Astrocyte of the hippocampus (primary cell): ENCODE measurements at regions not wholly inside any gene's neighbourhood (a gene's known extent, or its start where the extent isn't known, plus 50 kb on each side); places are given as distances from the start of the nearest gene placed in this dataset.

Source experiments
- DNase-seq: peaks from one replicate; pipeline ENCODE4 v3.0.0; 2011; ENCODE audit warnings: low read depth, low spot score

- DNase-seq, result no peak
These were observed 384.8 kb upstream of the PKDCC start for GRCh38 chr2:41663056-41663455.

DNA sequence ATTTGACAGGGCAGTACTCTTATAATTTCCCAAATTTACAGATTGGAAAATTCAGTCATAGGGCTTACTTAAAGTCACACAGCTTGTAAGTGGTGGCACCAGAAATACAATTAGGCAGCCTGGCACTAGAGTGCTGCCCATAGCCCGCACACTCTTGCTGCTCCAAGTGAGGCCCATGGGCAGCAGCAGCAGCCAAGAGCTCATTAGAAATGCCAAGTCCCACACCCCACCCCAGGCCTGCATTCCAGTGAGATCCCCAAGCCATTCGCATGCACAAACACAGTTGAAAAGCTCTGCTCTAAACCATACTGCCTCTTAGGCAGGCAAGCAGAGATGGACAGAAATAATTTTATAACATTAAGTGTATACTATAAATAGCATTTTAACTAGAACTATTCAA lies 379.3 kb upstream of the PKDCC start:
- DNase-seq, result peak; percentile 7

DNA sequence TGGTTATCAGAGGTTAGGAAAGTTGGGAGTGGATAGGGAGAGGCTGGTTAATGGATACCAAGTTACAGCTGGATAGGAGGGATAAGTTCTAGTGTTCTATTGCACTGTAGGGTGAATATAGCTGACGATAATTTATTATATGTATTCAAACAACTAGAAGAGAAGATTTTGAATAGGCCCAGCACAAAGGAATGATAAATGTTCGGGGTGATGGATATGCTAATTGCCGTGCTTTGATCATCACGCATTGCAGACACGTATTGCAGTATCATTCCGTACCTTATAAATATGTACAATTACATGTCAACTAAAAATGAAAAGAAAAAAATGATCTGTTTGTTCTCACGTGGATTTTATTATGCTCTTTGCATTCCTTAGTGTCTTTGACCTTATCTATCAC lies 369.2 kb upstream of the PKDCC start:
- DNase-seq, result no peak

- DNase-seq, result no peak
These were observed 361.7 kb upstream of the PKDCC start for GRCh38 chr2:41686156-41686555.

DNA sequence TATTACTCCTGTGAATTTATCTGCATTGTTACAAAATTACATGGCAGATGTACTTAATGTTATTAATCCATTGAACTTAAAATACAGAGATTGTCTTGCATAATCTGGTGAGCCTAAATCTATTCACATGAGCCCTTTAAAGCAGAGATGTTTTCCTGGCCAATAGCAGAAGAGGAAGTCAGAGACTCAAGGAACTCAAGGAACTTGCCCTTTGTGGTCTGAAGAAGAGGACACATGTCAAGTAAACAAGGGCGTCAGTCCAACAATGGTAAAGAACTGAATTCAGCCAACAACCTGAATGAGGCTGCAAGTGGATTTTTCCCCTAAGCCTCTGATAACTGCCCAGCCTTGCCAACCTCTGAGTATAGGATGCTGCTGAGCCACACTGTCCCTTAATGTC lies 356.3 kb upstream of the PKDCC start:
- no peak for DNase-seq

- no peak for DNase-seq
These were observed 353.2 kb upstream of the PKDCC start for GRCh38 chr2:41694536-41695049.

DNA sequence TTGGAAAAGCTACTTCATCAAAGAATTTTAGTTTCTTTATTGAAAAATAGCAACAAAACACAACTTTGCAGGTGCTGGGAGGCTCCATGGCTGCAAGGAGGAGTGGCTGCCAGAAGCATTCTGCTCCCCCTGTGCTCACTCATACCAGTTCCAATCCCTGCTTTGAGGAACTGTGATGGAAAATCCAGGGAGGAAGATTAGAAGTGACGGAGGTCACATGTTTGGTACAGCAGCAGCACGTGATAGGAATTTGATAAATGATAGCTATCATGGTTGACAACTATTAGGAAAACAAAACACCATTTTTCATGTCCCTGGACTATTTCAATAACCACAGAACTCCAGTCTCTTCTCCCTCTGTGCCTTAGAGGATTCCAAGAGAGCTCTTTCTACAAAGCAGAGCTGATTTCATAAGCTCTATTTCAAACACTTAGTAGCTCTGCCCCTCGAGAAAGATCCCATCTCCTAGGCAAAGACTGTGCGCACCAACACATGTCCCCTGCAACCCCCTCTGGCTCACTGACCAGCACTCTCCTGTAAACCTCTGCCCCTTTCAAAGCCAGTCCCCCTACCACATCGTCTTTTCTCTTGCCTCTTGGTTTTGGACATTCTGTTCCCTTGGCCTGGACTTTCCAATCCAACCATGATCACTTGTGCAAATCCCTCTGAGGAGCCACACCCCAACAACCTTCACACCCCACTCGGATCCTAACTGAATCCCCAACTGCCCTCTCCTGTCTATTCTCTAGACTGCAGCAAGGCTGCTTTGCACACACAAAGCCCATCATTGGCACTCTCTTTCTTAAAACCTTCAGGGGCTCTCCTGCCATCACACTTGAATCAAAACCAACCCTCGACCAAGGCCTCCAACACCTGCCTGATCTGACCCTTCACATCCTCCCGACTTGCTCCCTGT lies 352.4 kb upstream of the PKDCC start:
- no peak for DNase-seq

- no peak for DNase-seq
These were observed 350.4 kb upstream of the PKDCC start for GRCh38 chr2:41697389-41697788.

GRCh38 chr2:41698678-41699422 lies 349.0 kb upstream of the PKDCC start:
- peak; percentile 49 for DNase-seq

- DNase-seq, result no peak
These were observed 346.6 kb upstream of the PKDCC start for GRCh38 chr2:41701231-41701630.

- DNase-seq, result no peak
These were observed 344.7 kb upstream of the PKDCC start for GRCh38 chr2:41703123-41703522.

DNA sequence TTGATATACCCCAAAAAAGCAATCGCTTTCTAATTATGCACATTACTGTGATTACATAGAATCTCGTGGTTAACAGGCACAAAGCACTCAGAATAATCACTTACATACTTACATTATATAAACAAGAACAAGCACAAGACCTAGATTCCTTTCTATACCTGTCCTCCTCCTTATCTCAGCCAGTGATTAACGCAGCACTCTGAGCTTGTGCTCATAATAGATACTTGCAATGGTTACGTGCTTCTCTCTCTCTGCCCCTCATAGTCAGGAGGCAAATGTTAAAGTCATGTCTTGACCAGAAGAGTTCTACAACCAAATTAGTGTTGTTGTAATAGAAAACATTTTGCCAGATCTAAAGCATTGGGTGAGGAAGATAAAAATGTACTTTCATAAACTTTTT lies 342.2 kb upstream of the PKDCC start:
- no peak for DNase-seq

- DNase-seq, result no peak
These were observed 341.5 kb upstream of the PKDCC start for GRCh38 chr2:41706286-41706685.

DNA sequence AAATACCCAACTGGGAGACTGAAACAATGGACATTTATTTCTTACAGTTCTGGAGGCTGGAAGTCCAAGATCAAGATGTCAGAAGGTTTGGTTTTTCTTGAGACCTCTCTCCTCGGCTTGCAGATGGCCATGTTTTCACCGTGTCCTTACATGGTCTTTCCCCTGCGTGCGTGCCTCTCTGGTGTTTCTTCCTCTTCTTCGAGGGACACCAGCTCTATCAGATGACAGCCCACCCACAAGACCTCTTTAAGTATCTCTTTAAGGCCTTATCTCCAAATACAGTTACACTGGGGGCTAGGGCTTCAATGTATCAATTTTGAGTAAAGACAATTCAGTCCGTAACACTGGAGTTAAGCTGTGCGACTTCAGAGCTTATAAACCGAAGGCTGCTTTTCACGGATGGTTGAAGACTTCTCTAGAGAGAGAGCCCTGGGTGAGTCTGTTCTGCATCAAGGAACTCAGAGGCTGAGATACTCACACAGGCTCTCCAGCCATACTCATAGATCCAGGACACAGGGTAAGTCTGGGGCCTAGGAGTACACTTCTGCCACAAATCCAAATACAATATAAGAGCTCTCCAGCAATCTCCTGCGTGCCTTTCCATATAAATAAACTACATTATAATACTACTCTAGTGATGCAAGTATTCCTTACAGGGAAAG lies 339.9 kb upstream of the PKDCC start:
- no peak for DNase-seq

DNA sequence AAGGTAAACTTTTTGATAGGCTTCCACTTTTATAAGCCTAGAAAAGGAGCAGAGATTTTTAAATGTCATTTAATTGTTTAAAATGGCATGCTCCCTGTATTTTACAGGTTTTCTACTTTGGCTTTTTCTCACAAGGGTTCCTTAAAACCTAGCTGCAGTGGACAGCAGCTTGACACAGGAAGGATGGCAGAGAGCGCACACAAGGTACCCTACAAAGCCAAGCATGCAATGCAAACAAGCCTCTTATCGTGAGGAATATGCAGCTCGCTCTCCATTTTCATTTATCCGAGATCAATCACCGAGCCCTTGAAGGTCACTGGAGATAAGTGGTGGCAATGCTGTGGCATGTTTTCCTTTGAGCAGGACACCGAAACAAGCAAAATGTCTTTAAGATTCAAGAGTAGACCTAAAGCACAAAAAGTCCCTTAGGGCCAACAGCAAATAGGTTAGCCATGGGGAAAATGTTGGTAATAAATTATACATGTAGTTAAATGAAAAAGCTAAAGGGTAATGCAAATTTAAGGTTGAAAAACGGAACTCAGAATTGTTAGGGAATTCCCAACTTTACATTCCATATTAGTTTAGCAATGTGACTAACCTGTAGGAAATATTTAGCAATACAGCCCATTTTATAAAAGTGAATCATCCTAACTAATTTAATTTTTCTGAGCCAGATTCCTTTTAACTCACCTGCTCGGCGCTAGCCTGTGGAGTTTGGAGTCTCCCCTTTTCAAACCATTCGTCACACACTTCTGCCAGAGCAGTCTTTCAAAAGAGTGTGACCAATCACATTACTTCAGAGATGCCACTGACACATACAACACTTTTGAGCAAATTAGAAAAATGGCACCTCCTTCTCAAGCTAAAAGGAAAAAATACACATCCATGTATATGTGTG lies 337.9 kb upstream of the PKDCC start:
- DNase-seq, result no peak

- DNase-seq, result no peak
These were observed 336.9 kb upstream of the PKDCC start for GRCh38 chr2:41710944-41711343.

- no peak for DNase-seq
These were observed 336.1 kb upstream of the PKDCC start for GRCh38 chr2:41711736-41712135.

GRCh38 chr2:41716497-41716896 lies 331.3 kb upstream of the PKDCC start:
- no peak for DNase-seq

DNA sequence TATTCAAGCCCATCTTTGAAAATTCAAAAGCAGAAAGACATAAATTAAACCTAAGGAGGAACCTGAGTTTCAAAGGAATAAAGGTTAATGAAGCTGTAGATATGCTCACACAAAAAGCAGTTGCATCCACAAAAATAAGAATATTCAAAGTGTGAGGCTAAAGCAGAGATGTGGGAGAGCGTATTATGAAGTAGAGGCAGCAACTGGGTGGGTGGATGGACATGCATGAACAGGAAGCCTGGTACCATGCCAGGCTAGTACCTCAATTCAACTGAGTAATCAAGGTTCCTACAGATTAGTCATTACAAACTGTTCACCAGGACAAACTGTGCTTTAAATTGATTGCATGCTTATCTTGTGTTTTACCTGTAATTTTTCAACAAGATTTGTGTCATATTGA lies 330.0 kb upstream of the PKDCC start:
- DNase-seq, result no peak

DNA sequence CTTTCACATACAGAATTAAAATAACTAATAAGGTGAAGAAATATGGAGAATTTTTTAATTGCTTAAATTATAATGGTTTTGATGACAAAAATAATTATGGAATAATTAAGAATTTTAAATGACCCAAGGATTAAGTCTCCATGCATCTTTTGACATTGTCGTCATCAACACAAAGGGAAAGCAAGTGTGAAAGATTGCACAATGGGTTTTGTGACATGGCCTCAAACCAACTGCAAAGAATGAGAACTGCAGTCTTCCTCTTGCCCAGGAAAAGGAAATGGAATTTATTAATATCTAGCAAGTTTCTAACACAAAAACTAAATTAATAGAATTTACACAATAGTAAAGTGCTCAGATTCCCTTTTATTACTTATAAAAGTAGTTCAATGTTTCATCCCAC lies 329.1 kb upstream of the PKDCC start:
- no peak for DNase-seq

DNA sequence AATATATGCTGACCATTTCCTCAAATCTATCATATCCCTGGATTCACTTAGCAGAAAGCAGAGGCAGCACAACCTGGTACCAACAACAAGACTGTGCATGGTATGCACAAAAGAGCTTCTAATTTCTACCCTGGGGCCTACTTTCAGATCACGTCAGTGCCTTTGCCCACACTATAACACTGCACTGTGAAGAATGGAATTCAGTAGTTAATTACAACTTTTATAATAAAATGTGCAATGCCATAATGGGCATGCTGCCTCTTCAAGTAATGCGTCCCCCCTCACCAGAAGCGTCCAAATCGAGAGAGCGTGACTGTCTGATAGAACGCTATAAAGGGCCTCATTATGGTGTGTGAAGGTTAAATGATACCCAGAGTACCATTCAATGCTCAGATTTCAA lies 328.1 kb upstream of the PKDCC start:
- DNase-seq, result no peak
